Mesothelial cell of epicardium (in vitro differentiated cells): ENCODE measurements at regions not wholly inside any gene's neighbourhood (a gene's known extent, or its start where the extent isn't known, plus 50 kb on each side); places are given as distances from the start of the nearest gene placed in this dataset.
"Not testable (repeated sequence)": the region's sequence is repeated elsewhere in the genome, so short reads cannot be mapped to it uniquely, and the experiment has no call there.

ENCODE experiments used
- DNase-seq, 2 experiments: peaks; one replicate each; pipeline ENCODE4 v3.0.0; 2021; ENCODE audit warnings: low spot score in 2 of 2; ENCODE audit not compliant: unreplicated experiment in 2 of 2
- H3K27ac Mint-ChIP-seq: 2 replicates; pipeline ENCODE4 v1.8.0; 2021; ENCODE audit warnings: mixed read lengths
- H3K27me3 Mint-ChIP-seq: 2 replicates; pipeline ENCODE4 v1.8.0; 2021; ENCODE audit warnings: low read depth, mixed read lengths
- H3K36me3 Mint-ChIP-seq: 2 replicates; pipeline ENCODE4 v1.8.0; 2021; ENCODE audit warnings: mixed read lengths
- H3K4me1 Mint-ChIP-seq: 2 replicates; pipeline ENCODE4 v1.8.0; 2021; ENCODE audit warnings: mixed read lengths
- H3K4me3 Mint-ChIP-seq: 2 replicates; pipeline ENCODE4 v1.8.0; 2021; ENCODE audit warnings: mild to moderate bottlenecking, moderate library complexity, mixed read lengths
- H3K9me3 Mint-ChIP-seq: 2 replicates; pipeline ENCODE4 v1.8.0; 2021; ENCODE audit warnings: mixed read lengths
- CTCF ChIP-seq: fragments of 200-600 bp; sonication (generic); IDR thresholded peaks from one replicate; pipeline ENCODE4 v1.5.0; 2021; ENCODE audit warnings: antibody characterized with exemption; ENCODE audit not compliant: unreplicated experiment

- no peak for DNase-seq
- no peak overlapping the region for H3K27ac Mint-ChIP-seq
- no peaks in the 10 kb centered on the region for H3K36me3 Mint-ChIP-seq
- no peaks in the 10 kb centered on the region for H3K4me1 Mint-ChIP-seq
- TF ChIP-seq CTCF: no peak
- peaks cover 7% of the 10 kb centered on the region for H3K27me3 Mint-ChIP-seq
- H3K9me3 Mint-ChIP-seq: peaks cover 19% of the 10 kb centered on the region
- H3K4me3 Mint-ChIP-seq: no peak overlapping the region
Observed at GRCh38 chr2:362924-363323, 75.0 kb upstream of the ALKAL2 start.

- Mint-ChIP-seq H3K36me3 (no peaks in the 10 kb centered on the region), H3K9me3 (peaks cover 19% of the 10 kb centered on the region), H3K27me3 (peaks cover 13% of the 10 kb centered on the region), H3K4me1 (no peaks in the 10 kb centered on the region), H3K27ac (no peak overlapping the region), H3K4me3 (no peak overlapping the region)
- TF ChIP-seq CTCF: no peak
- no peak for DNase-seq
Observed at GRCh38 chr2:360124-360523, 72.2 kb upstream of the ALKAL2 start.

GRCh38 chr2:359047-359446 is 71.2 kb upstream of the ALKAL2 start:
- Mint-ChIP-seq H3K36me3 (no peaks in the 10 kb centered on the region), H3K27me3 (peaks cover 11% of the 10 kb centered on the region), H3K4me1 (no peaks in the 10 kb centered on the region), H3K27ac (no peak overlapping the region), H3K4me3 (no peak overlapping the region), H3K9me3 (peaks cover 16% of the 10 kb centered on the region)
- TF ChIP-seq CTCF: no peak
- no peak for DNase-seq

- DNase-seq: no peak
- Mint-ChIP-seq H3K4me1 (no peaks in the 10 kb centered on the region), H3K27me3 (peaks cover 8% of the 10 kb centered on the region), H3K9me3 (peaks cover 7% of the 10 kb centered on the region), H3K27ac (no peak overlapping the region), H3K4me3 (no peak overlapping the region), H3K36me3 (no peaks in the 10 kb centered on the region)
- no peak for TF ChIP-seq CTCF
Observed at GRCh38 chr2:357811-358210, 69.9 kb upstream of the ALKAL2 start.

GRCh38 chr2:356304-356703 is 68.4 kb upstream of the ALKAL2 start:
- not testable (repeated sequence) for H3K27ac Mint-ChIP-seq, H3K36me3 Mint-ChIP-seq, DNase-seq, H3K4me3 Mint-ChIP-seq, H3K4me1 Mint-ChIP-seq, H3K9me3 Mint-ChIP-seq
- peaks cover 11% of the 10 kb centered on the region for H3K27me3 Mint-ChIP-seq

- H3K27me3 Mint-ChIP-seq: peaks cover 11% of the 10 kb centered on the region
- peaks cover 7% of the 10 kb centered on the region for H3K9me3 Mint-ChIP-seq
- H3K36me3 Mint-ChIP-seq: no peaks in the 10 kb centered on the region
- H3K4me1 Mint-ChIP-seq: no peaks in the 10 kb centered on the region
- no peak overlapping the region for H3K27ac Mint-ChIP-seq
- DNase-seq: no peak
- no peak for TF ChIP-seq CTCF
- H3K4me3 Mint-ChIP-seq: no peak overlapping the region
Observed at GRCh38 chr2:355773-356172, 67.9 kb upstream of the ALKAL2 start.
